NCI-H1694 treated with DMSO at 0.1 percent for 48 hours (cell line): ENCODE measurements at regions not wholly inside any gene's neighbourhood (a gene's known extent, or its start where the extent isn't known, plus 50 kb on each side); places are given as distances from the start of the nearest gene placed in this dataset.

Source experiments
- DNase-seq: peaks from one replicate; lab custom pipeline; 2025; lab: John Stamatoyannopoulos, UW

DNA sequence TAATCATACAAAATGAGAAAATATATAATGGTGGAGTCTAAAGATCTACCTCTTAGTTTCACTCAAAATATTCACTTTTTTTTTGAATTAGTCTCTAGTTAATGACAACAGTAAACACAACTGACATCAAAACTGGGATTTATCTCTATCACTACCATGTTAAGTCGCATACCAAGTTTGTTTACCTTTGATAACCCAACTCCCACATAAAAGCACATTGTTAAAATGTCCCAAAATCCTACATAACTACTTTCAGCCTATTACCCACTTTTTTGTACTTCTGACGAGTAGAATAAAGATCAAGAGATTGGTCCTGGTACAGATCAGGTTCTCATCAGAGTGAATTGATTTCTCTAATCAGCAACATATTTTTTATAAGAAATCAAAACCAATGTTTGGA is 518.5 kb downstream of the EPHA3 start:
- no peak for DNase-seq

DNA sequence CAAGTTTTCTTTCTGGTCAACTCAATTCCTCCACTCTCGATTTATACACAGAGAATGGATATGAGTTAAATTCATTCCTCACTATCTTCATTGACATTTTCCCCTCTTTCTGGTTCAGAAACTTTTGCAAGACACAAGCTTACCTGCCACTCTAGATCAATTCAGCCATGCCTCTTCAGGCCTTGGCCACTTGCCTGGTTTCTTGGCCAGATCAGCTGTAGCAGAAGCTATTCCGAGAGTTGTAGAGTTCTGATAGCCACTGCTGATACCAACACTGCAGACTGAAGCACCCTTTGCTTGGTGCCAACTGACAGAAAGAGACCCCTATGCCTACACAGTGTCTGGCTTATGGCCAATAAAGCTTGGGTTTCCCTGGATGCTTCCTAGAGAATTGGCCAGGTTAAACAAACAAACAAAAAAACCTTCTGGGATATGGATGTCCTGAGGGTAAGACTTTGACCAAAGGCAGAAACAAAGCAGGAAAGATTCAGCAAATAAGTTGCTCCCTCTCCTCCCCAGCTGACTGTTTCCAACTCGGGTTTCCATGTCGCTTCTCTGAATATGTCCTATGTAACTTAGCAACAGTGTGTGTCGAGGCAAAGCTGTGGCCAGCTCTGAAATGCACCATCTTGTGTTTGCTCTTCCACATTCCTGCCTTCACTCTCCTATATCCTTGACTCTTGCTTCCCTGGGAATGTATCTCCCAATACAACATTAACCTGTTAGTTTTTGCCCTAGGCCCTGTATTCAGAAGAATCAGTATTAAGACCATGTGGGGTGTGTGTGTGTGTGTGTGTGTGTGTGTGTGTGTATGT is 521.6 kb downstream of the EPHA3 start:
- no peak for DNase-seq

DNA sequence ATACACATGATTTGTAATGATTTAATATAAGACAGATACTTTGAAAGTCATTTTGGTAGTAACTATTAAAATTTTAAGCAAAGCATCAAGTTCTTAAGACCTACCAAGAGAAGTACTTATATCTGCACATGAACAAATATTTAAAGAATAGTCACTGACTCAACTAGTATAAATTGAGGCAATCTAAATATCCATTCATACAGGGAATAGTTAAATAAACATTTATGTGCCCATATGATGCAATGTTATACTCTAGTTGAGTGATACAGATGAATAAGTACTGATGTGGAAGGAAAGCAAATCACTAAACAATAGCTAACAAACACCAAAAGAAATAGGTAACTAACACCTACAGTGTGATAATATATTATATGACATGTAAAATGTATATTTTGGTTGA is 527.7 kb downstream of the EPHA3 start:
- no peak for DNase-seq

DNA sequence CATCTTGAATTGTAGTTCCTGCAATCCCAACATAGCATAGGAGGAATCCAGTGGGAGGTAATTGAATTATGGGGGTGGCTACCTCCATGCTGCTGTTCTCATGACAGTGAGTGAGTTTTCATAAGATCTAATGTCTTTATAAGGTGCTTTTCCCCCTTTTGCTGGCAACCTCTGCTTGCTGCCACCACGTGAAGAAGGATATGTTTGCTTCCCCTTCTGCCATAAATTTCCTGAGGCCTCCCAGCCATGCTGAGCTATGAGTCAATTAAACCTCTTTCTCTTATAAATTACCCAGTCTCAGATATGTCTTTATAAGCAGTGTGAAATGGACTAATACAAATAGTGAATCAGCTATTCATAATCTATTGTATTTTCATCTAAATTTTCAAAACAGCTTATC is 537.3 kb downstream of the EPHA3 start:
- DNase-seq, result no peak

DNA sequence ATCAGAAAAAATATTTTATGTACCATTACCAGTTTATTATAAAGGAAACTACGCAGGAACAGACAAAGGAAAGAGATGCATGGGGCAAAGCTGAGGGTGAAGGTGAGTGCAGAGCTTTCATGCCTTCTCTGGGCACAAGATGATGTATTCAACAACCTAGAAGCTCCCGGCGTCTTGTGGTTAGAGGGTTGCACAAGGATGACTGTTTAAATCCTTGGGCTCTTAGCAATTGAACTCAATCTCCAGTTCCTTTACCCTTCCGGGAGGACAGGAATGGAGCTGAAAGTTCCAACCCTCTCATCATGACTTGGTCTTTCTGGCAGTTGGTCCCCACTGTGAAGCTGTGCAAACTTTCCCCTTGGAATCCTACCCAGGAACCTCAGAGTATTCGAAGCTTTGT is 542.0 kb downstream of the EPHA3 start:
- DNase-seq, result no peak

DNA sequence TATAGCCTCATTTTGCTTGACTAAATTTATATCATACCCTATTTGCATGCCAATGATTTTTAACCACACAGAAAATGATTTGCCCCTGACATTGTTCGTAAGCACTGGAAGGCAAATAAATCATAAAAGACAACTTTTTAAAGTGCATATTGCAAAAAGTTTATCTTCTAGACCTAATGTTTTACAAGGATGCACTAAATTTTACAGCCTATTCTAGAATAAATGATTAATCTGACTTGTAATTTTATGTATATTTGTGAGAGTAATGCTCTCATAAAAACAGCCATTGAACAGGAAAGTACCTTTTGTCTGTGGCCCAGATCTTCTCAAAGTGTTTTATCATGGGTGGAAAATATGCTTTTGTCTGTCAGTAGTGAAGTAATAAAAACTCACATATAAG is 546.6 kb downstream of the EPHA3 start:
- DNase-seq, result peak; percentile 6

DNA sequence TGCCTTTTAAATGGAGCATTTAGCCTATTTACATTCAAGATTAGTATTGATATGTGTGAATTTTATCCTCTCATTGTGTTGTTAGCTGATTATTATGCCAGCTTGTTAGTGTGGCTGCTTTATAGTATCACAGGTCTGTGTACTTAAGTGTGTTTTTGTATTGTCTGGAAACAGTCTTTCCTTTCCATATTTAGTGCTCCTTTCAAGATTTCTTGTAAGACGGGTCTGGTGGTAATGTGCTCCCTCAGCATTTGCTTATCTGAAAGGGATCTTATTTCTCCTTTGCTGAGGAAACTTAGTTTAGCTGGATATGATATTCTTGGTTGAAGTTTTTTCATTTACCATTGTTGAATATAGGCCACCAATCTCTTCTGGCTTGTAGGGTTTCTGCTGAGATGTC is 549.0 kb downstream of the EPHA3 start:
- DNase-seq, result no peak

DNA sequence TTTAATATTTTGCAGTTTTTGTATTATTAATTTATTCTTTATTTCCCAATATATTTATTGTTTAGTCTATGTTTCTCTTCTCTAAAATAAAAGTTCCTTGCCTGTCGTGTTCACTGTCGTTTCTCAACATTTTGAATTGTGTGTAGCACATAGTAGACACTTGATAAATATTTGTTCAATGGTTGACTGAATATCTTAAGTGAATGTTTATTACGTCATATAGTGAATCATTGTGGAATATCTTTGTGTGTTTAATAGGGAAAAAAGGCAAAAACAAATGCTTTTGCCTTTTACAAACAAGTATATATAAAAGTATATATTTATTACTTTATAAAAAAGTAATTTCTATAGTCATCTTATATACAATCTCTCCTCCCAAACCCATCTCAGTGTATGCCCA is 572.3 kb downstream of the EPHA3 start:
- no peak for DNase-seq

DNA sequence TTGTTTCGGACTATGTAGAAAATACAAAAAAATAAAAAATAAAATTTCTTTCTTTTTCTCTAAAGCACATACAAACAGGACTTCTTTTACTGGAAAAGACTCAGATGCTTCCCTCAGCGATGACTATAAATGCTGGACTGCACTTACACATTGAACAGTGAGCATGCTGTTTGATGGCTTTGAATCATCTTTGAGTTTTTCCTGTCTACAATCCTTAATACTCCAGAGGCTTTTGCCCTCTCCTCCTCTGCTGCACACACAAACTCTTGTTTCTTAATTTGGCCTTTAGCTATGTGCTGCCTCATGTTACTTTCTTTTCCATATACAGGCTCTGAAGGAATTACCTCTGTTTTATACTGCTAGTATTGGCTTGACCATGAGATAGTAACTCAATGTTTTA is 575.1 kb downstream of the EPHA3 start:
- no peak for DNase-seq

DNA sequence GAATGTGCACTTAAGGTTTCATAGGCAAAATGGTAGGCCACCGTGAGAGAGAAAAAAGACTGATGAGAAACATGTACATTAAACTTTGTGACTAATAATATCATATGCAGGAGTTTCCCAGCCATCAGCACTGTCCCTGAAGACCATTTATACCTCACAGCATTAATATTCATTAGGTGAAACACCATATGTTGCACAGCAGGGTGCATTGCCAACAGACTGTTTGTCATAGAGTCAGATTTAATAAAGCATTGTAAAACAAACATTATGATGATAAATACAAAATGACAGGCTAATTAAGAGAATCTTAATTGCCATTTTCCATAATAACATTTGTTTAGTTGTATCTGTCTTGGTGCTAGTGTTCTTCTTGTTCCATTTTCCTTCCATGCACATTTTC is 578.3 kb downstream of the EPHA3 start:
- peak; percentile 43 for DNase-seq

DNA sequence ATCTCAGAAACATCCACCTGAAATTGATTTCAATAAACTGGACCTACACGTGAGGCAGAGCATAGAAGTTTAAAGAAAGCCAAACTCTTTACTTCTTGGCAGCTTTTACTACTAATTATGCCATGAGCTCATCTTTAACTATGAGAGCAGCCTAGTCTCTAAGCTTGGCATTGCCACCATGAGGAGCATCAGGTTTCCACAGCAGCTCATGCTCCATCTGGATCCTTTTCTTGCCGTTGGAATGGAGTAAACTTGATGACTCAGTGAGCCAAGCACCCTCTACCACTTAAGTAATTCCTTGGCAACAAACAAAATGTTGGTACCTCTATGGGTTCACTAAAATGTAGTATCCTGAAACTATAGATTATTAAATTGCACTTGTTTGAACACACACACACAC is 583.2 kb downstream of the EPHA3 start:
- DNase-seq, result peak; percentile 5

DNA sequence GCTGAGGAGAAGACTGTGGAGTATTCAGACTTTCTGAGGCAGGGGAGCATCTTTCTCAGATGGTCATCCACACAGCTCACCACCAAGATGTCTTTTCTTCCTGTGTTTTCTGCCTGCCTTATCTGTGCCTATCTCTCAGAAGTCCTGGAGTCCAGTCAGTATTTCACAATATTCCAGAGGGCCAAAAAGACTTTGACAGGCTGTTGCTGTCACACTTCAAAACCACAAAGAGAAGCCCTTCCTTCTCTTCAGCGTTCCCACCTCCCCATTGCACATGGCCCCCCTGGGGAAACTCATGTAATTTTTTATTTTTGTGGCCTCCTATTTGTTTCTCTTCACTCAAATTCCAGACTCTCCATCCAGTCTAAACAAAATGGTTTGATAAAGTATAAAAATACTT is 585.2 kb downstream of the EPHA3 start:
- DNase-seq, result no peak

DNA sequence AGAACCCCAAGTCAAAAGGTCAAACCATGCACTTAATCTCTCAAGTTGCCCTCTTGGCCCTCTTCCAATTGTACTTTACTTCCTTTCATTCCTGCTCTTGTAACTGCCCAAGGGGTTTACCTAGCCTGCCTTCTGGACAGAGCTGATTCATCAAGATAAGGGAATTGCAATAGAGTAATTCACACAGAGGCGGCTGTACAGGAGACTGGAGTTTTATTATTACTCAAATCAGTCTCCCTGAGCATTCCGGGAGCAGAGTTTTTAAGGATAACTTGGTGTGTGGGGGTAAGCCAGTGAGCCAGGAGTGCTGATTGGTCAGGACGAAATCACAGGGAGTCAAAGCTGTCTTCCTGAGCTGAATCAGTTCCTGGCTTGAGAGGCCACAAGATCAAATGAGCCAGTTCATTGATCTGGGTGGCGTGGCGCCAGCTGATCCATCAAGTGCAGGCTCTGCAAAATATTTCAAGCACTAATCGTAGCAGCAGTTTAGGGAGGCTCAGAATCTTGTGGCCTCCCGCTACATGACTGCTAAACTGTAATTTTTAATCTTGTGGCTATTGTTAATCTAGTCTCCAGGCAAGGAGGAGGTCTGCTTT is 590.0 kb downstream of the EPHA3 start:
- no peak for DNase-seq

DNA sequence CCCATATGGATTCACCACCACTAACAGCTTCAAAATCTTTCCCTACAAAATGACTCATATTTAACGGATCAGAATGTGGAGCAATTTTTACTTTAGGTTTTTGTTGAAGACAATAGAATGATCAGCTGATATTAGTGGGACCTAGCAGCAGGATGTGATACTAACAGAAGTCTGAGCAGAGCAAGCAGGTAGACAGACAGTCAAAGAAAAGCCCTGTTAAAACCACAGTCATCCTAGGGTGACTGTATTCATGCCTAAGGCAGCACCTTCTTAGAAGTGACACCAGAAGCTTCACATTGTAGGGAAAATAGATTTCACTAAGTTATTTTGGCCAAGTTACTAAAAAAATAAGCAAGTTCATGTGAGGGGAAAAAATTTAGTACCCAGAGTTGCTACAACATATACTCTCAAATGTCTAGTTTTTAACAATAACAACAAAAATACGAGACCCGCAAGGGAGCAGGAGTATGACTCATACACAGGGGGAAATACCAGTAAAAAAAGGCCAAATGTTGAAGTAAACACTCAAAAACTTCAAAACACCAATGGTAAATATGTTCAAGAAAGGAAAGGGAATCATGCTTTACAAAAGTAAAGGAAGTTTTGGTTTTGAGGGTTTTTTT is 590.9 kb downstream of the EPHA3 start:
- no peak for DNase-seq

DNA sequence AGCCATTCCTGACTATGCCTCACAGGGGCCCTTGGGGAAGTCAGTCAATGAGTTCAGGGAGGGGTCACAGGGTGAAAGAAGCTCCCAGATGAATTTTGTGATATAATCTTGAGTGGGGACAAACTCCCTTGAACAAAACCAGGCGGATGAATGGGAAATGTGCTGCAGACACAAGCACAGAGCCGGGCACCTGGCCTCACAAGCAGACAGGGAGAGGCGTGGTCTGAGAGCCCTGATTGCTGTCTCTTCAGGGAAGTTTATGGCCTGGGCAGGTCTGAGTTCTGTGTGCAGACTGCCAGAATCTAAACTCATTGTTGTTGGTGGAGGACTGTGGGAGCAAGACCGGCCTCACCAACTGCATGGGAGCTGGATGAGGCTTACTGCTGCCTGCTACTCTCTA is 591.8 kb downstream of the EPHA3 start:
- no peak for DNase-seq

DNA sequence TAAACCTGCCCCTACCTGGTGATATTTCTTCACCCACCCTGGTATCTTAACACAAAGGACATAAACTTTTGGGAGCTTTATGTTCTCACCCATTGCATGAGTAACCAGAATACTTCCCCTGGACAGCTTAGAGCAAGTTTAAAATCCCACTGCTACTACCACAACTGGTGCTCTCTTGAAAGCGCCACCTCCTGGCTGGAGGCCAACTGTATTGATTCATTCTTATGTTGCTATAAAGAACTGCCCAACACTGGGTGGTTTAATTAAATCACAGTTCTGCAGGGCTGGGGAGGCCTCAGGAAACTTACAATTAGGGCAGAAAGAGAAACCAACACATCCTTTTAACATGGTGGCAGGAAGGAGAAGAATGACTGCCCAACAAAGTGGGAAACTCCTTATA is 592.4 kb downstream of the EPHA3 start:
- no peak for DNase-seq

DNA sequence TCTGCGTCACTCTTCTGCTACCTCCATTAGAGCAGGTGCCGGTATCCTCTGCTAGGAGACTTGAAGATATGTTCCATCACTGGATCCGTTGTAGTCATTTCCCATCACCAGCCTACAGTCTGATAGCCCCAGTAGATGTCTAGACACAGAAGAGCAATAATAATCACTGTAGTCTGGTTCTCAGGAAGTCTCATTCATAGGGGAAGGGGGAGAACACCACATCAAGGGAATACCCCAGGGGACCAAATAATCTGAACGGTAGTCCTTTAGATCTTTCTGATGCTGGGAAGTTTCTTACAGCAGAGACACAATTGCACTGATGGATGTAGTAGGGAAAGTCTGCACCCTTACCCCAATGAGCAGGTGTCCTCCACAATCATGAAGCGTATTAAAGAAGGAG is 595.0 kb downstream of the EPHA3 start:
- DNase-seq, result no peak

DNA sequence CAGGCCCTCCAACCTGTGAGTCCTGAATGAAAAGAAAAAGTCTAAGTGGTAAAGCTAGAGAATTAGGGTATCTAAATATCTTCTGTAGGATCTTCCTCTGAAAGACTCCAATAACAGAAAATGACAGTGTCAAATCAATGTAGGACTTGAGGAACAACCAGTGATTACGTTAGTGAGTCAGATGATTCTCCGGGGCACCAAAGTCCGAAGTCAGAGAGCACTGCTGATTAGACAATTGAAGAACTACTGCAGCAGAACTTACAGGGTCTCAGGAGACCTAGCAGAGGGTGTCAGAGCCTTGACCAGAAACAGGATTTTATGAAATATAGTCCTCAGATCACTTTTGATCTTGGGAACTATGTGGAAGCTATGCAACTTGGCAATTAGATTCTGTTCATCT is 605.8 kb downstream of the EPHA3 start:
- DNase-seq, result no peak

DNA sequence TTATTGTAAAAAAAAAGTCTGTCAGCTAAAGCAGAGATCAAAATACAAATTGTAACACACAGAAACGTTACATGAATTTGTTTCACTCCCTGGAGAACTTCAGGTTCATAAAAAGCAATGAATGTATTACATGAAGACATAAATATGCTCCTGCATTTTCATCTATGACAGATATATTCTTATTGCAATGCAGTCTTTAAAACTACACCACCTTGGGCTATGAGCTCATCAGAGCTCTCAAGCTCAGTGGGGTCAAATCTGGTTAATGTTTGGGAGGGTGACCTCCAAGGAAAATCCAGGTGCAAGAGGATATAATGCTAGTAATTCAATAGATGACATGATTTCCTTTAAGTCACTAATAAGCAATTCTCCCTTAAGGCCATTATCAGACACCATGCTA is 606.8 kb downstream of the EPHA3 start:
- DNase-seq, result no peak

DNA sequence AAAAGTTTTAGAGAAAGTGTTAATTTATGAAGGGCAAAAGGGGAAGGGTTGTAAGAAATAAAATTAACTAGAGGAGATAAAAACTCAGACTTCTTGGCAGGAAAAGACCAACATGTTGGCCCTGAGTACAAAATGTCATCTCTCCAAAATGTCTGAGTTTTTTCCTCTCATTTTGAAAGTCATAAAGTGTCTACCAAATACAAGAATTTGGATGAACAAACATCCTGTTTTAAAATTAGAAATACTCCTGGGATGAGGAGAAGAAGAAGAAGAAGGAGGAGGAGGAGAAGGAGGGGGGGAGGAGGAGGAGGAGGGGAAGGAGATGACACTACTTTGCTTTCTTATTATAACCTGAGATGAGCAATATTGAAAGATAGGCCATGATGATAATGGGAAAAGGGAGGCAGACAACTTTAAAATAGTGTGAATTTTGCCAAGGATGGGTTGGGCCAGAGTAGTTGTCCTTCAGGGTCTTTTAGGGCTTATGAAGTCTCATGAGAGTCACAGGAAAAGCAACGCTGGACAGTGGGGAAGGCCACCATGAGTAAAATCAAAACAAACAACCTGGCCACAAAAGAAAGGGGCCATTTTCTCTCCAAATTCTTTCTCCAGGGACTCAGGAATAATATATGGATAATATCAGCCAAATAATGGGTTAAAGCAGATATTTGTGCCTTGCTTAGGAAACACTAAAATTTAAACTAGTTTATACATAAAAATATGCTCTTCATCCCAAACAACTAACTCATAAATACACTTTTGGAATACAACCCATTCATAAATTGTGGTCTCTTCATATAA is 632.9 kb downstream of the EPHA3 start:
- no peak for DNase-seq

DNA sequence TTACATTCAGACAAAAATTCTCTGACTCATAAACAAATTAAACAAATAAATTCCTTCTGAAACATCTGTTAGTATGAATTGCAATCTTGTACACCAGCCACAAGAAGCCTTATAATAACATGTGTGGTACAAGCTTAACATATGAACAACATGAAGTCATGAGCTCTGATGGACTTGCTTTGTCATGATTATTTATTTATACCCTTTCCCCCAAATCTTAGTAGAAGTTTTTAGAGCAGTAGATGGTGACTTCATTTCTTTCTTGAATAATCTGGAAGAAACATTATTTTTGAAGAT is 633.4 kb downstream of the EPHA3 start:
- DNase-seq, result no peak

DNA sequence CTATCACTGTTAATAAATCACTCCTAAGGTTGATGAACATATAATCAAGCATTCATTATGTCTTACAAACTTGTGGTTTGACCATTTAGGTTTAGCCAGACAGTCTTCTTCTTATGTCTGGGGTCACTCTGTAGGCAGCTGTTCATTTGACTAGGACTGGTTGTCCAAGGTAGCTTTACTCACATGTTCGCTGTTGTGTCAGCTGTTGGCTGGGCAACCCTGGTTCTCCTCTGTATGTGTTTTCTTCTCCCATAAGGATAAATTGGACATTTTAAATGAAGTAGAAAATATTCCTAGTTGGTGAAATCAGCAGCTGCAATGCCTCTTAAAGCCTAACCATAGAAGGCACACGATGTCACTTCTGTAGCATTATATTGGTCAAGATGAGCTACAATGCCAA is 635.1 kb downstream of the EPHA3 start:
- DNase-seq, result no peak
